IMR-90 (cell line): ENCODE measurements at regions not wholly inside any gene's neighbourhood (a gene's known extent, or its start where the extent isn't known, plus 50 kb on each side); places are given as distances from the start of the nearest gene placed in this dataset.

Experiments
- ATAC-seq: fragments of 200-7000 bp; cut with Tn5 transposase; 2 replicates; pipeline ENCODE4 v1.9.1; 2020; ENCODE audit warnings: low read depth, mild to moderate bottlenecking, moderate library complexity
- BruUV-seq: library from RNA; stranded (reverse); fragments of 400-500 nt; replicated peaks from 2 replicates; lab custom pipeline; 2021; lab: Mats Ljungman, UMichigan
- CTCF ChIA-PET: fragments of 300-600 bp; formaldehyde crosslinking; extraction: SDS; loops from one replicate; lab custom pipeline; 2021; ENCODE audit warnings: antibody characterized with exemption; lab: Yijun Ruan, JAX
- POLR2A ChIA-PET: fragments of 300-600 bp; sonication (Branson Sonifier 250); formaldehyde crosslinking; loops from one replicate; lab custom pipeline; 2022; ENCODE audit warnings: antibody characterized with exemption; ENCODE audit not compliant: unreplicated experiment; lab: Charles Lee
- DNase-seq: peaks from one replicate; pipeline ENCODE4 v3.0.0; 2013
- H2AFZ ChIP-seq: replicated peaks from 2 replicates; pipeline ENCODE3; 2013; ENCODE audit warnings: low read length, mild to moderate bottlenecking; ENCODE audit not compliant: poor library complexity
- H2AK5ac ChIP-seq: 2 replicates; pipeline ENCODE4 v1.6.1; 2013; ENCODE audit warnings: low read depth, low read length, inconsistent platforms
- H2AK9ac ChIP-seq: replicated peaks from 2 replicates; pipeline ENCODE3; 2013; ENCODE audit warnings: mild to moderate bottlenecking, low read depth, low read length, moderate library complexity; ENCODE audit not compliant: poor library complexity
- H2BK120ac ChIP-seq: 2 replicates; pipeline ENCODE4 v1.6.1; 2013; ENCODE audit warnings: low read depth, low read length, inconsistent platforms
- H2BK15ac ChIP-seq: 3 replicates; pipeline ENCODE4 v1.6.1; 2013; ENCODE audit warnings: low read depth, low read length, inconsistent platforms
- H2BK20ac ChIP-seq: 2 replicates; pipeline ENCODE4 v1.6.1; 2013; ENCODE audit warnings: low read depth, mild to moderate bottlenecking, inconsistent platforms, low read length, moderate library complexity
- H2BK5ac ChIP-seq: 2 replicates; pipeline ENCODE4 v1.6.1; 2013; ENCODE audit warnings: mild to moderate bottlenecking, low read depth, low read length, inconsistent platforms; ENCODE audit not compliant: poor library complexity, severe bottlenecking
- H3K14ac ChIP-seq: replicated peaks from 2 replicates; pipeline ENCODE4 v1.6.1; 2013; ENCODE audit warnings: low read depth, low read length, inconsistent platforms
- H3K18ac ChIP-seq: 2 replicates; pipeline ENCODE4 v1.6.1; 2013; ENCODE audit warnings: low read depth, low read length, control low read depth
- H3K23ac ChIP-seq: 2 replicates; pipeline ENCODE4 v1.6.1; 2013; ENCODE audit warnings: low read depth, low read length, inconsistent platforms
- H3K27ac ChIP-seq: 2 replicates; pipeline ENCODE4 v1.5.1; 2013; ENCODE audit warnings: mild to moderate bottlenecking, control low read depth, low read length; ENCODE audit not compliant: insufficient read depth
- H3K27me3 ChIP-seq: 2 replicates; pipeline ENCODE4 v1.6.1; 2013; ENCODE audit warnings: low read length; ENCODE audit not compliant: control insufficient read depth, insufficient read depth
- H3K36me3 ChIP-seq: 2 replicates; pipeline ENCODE4 v1.6.1; 2013; ENCODE audit warnings: low read length, mixed read lengths; ENCODE audit not compliant: control insufficient read depth, insufficient read depth
- H3K4ac ChIP-seq: 2 replicates; pipeline ENCODE4 v1.6.1; 2013; ENCODE audit warnings: low read depth, low read length, inconsistent platforms
- H3K4me1 ChIP-seq: 2 replicates; pipeline ENCODE4 v1.6.1; 2013; ENCODE audit warnings: low read length, mixed read lengths; ENCODE audit not compliant: control insufficient read depth, insufficient read depth
- H3K4me2 ChIP-seq: 2 replicates; pipeline ENCODE4 v1.6.1; 2013; ENCODE audit warnings: low read depth, mild to moderate bottlenecking, control low read depth, low read length, moderate library complexity
- H3K4me3 ChIP-seq: 2 replicates; pipeline ENCODE4 v1.5.1; 2013; ENCODE audit warnings: low read depth, mild to moderate bottlenecking, control low read depth, low read length, moderate library complexity; ENCODE audit not compliant: insufficient read depth
- H3K56ac ChIP-seq: 2 replicates; pipeline ENCODE4 v1.6.1; 2013; ENCODE audit warnings: low read length, inconsistent platforms; ENCODE audit not compliant: insufficient read depth; ENCODE audit errors: extremely low read depth
- H3K79me1 ChIP-seq, 2 experiments: 2 replicates each; pipeline ENCODE4 v1.6.1; 2013; ENCODE audit warnings: low read length in 2 of 2, inconsistent platforms in 1 of 2, low read depth in 1 of 2
- H3K9ac ChIP-seq: 2 replicates; pipeline ENCODE4 v1.6.1; 2013; ENCODE audit warnings: low read depth, low read length, control low read depth
- H3K9me1 ChIP-seq: 2 replicates; pipeline ENCODE4 v1.6.1; 2013; ENCODE audit warnings: low read length, inconsistent platforms; ENCODE audit not compliant: insufficient read depth
- H3K9me3 ChIP-seq: 2 replicates; pipeline ENCODE4 v1.6.1; 2013; ENCODE audit warnings: low read length; ENCODE audit not compliant: control insufficient read depth, insufficient read depth
- H4K20me1 ChIP-seq: 2 replicates; pipeline ENCODE4 v1.6.1; 2013; ENCODE audit warnings: low read length, inconsistent platforms; ENCODE audit not compliant: insufficient read depth
- H4K5ac ChIP-seq: 2 replicates; pipeline ENCODE4 v1.6.1; 2013; ENCODE audit warnings: mild to moderate bottlenecking, low read depth, low read length, control low read depth
- H4K8ac ChIP-seq, 2 experiments: 2 replicates each; pipeline ENCODE4 v1.6.1; 2013; ENCODE audit warnings: low read depth in 2 of 2, low read length in 2 of 2, control low read depth in 1 of 2, inconsistent platforms in 1 of 2
- H4K91ac ChIP-seq: 2 replicates; pipeline ENCODE4 v1.6.1; 2013; ENCODE audit warnings: low read depth, low read length, inconsistent platforms; ENCODE audit not compliant: insufficient read depth
- BHLHE40 ChIP-seq: fragments of 150-350 bp; IDR thresholded peaks from 2 replicates; pipeline ENCODE4 v1.6.1; 2016; ENCODE audit warnings: mild to moderate bottlenecking, low read depth, low read length
- CEBPB ChIP-seq: IDR thresholded peaks from 2 replicates; pipeline ENCODE4 v1.6.1; 2012; ENCODE audit warnings: low read depth, low read length, improper control_type of control experiment
- CTCF ChIP-seq: conservative IDR thresholded peaks from 2 replicates; pipeline ENCODE4 v1.5.1; 2012; ENCODE audit warnings: mild to moderate bottlenecking, low read depth, low read length, improper control_type of control experiment
- ELK1 ChIP-seq: fragments of 150-350 bp; IDR thresholded peaks from 2 replicates; pipeline ENCODE4 v1.6.1; 2016; ENCODE audit warnings: low read depth, mild to moderate bottlenecking, low read length, moderate library complexity, borderline replicate concordance
- FOS ChIP-seq: fragments of 150-350 bp; IDR thresholded peaks from 2 replicates; pipeline ENCODE4 v1.6.1; 2016; ENCODE audit warnings: low read depth, low read length
- MAFK ChIP-seq: IDR thresholded peaks from 2 replicates; pipeline ENCODE4 v1.6.1; 2012; ENCODE audit warnings: low read depth, low read length, improper control_type of control experiment
- MXI1 ChIP-seq: IDR thresholded peaks from 2 replicates; pipeline ENCODE4 v1.6.1; 2012; ENCODE audit warnings: low read depth, mild to moderate bottlenecking, low read length, moderate library complexity, borderline replicate concordance
- NFE2L2 ChIP-seq: fragments of 150-350 bp; IDR thresholded peaks from 2 replicates; pipeline ENCODE4 v1.6.1; 2016; ENCODE audit warnings: low read depth, mild to moderate bottlenecking, low read length
- POLR2A ChIP-seq: IDR thresholded peaks from 2 replicates; pipeline ENCODE4 v1.6.1; 2012; ENCODE audit warnings: mild to moderate bottlenecking, low read depth, low read length
- RAD21 ChIP-seq: IDR thresholded peaks from 2 replicates; pipeline ENCODE4 v1.6.1; 2012; ENCODE audit warnings: low read length, improper control_type of control experiment
- RFX5 ChIP-seq: IDR thresholded peaks from 2 replicates; pipeline ENCODE4 v1.8.0; 2012; ENCODE audit warnings: low read depth, mild to moderate bottlenecking, low read length, moderate library complexity
- WGBS, 2 experiments: methylation state at CpG; one replicate each; pipeline versions ENCODE4 v1.1.5 to v1.1.7; 2013; ENCODE audit warnings: missing lambda C conversion rate in 2 of 2; ENCODE audit not compliant: insufficient read length in 1 of 2; ENCODE audit errors: extremely low coverage in 2 of 2; 5-methylcytosine and 5-hydroxymethylcytosine counted together
- dilution Hi-C: fragments of 300-500 bp; cut with HindIII; formaldehyde crosslinking; loops from one replicate; pipeline ENCODE4 v1.14.3; 2018; ENCODE audit warnings: low sequenced_read_pairs; ENCODE audit not compliant: unreplicated experiment
- in situ Hi-C: fragments of 300-500 bp; cut with MboI; formaldehyde crosslinking; loops from 3 replicates; pipeline ENCODE4 v1.14.3; 2019; ENCODE audit warnings: low sequenced_read_pairs, inconsistent platforms, mixed read lengths
- intact Hi-C: fragments of 100-400 bp; cut with micrococcal nuclease; formaldehyde crosslinking; loops from 2 replicates; pipeline ENCODE4 v1.10.0; 2022

- no peak overlapping the region for H3K4ac ChIP-seq
- no peak overlapping the region for H3K4me2 ChIP-seq
These were observed 69.6 kb upstream of the RELN start for GRCh38 chr7:104059103-104059502.

More at GRCh38 chr7:104059103-104059502, 69.6 kb upstream of the RELN start:
- H3K27ac ChIP-seq: no peak overlapping the region
- H3K56ac ChIP-seq: no peak overlapping the region
- no peak overlapping the region for H2AK5ac ChIP-seq
- no peak overlapping the region for H2BK120ac ChIP-seq
- H2AK9ac ChIP-seq: no peak overlapping the region
- ATAC-seq (no peak), DNase-seq (no peak)
- H3K4me3 ChIP-seq: no peak overlapping the region
- BruUV-seq: no TSS peak
- intact Hi-C loops (no loop called here), dilution Hi-C loops (no loop called here), in situ Hi-C loops (no loop called here)
- no peaks in the 10 kb centered on the region; the same call in 1 of the 2 replicates for H3K9me3 ChIP-seq
- H4K5ac ChIP-seq: no peak overlapping the region
- no peak overlapping the region for H2AFZ ChIP-seq
- no peak overlapping the region for H3K9ac ChIP-seq
- CTCF ChIA-PET: interaction anchor here (0.6 kb wide), 1 partner anchor 52 kb away, joined by 9 read pairs; no protein-coding TSS in a partner anchor
- no peak overlapping the region for H3K23ac ChIP-seq
- H4K20me1 ChIP-seq: no peaks in the 10 kb centered on the region
- H2BK5ac ChIP-seq: no peak overlapping the region
- no peaks in the 10 kb centered on the region for H3K79me1 ChIP-seq
- H3K18ac ChIP-seq: no peak overlapping the region
- no peak for TF ChIP-seq RAD21
- no peak for TF ChIP-seq NFE2L2
- TF ChIP-seq ELK1: no peak
- no peak for TF ChIP-seq MXI1
- no peak for TF ChIP-seq FOS
- TF ChIP-seq MAFK: no peak
- TF ChIP-seq BHLHE40: no peak
- TF ChIP-seq CEBPB: no peak
- TF ChIP-seq POLR2A: no peak
- TF ChIP-seq CTCF: no peak
- no peak for TF ChIP-seq RFX5
- H4K91ac ChIP-seq: no peak overlapping the region
- H3K27me3 ChIP-seq: no peaks in the 10 kb centered on the region; the same call in 1 of the 2 replicates
- H4K8ac ChIP-seq: no peak overlapping the region
- POLR2A ChIA-PET: no interaction called here
- WGBS, 2 experiments: 9% methylated on average over 2 of the region's 5 CpGs; no CpG with 5 or more reads in 1 of the 2 experiments
- H3K4me1 ChIP-seq: no peaks in the 10 kb centered on the region
- no peaks in the 10 kb centered on the region for H3K36me3 ChIP-seq
- no peak overlapping the region for H2BK15ac ChIP-seq
- no peak overlapping the region for H3K14ac ChIP-seq
- H3K9me1 ChIP-seq: no peaks in the 10 kb centered on the region
- no peak overlapping the region for H2BK20ac ChIP-seq
